H9 (cell line): ENCODE measurements at regions not wholly inside any gene's neighbourhood (a gene's known extent, or its start where the extent isn't known, plus 50 kb on each side); places are given as distances from the start of the nearest gene placed in this dataset.

Experiments used
- DNase-seq: peaks from one replicate; pipeline ENCODE4 v3.0.0-alpha.2; 2017
- H2AFZ ChIP-seq: one replicate; pipeline ENCODE4 v1.6.1; 2013; ENCODE audit warnings: mild to moderate bottlenecking, low read length, control low read depth, moderate library complexity
- H2AK5ac ChIP-seq: 2 replicates; pipeline ENCODE4 v1.6.1; 2013; ENCODE audit warnings: low read length, control low read depth, mixed read lengths; ENCODE audit not compliant: insufficient read length
- H2BK120ac ChIP-seq: one replicate; pipeline ENCODE4 v1.6.1; 2013; ENCODE audit warnings: low read depth, mild to moderate bottlenecking, low read length, control low read depth, inconsistent platforms; ENCODE audit not compliant: poor library complexity, severe bottlenecking
- H2BK12ac ChIP-seq: 2 replicates; pipeline ENCODE4 v1.6.1; 2013; ENCODE audit warnings: low read length, control low read depth, mixed read lengths, low read depth; ENCODE audit not compliant: insufficient read length
- H2BK15ac ChIP-seq: 2 replicates; pipeline ENCODE4 v1.6.1; 2013; ENCODE audit warnings: low read depth, low read length, control low read depth
- H2BK20ac ChIP-seq: one replicate; pipeline ENCODE4 v1.6.1; 2013; ENCODE audit warnings: low read depth, mild to moderate bottlenecking, low read length, control low read depth, inconsistent platforms; ENCODE audit not compliant: poor library complexity, severe bottlenecking
- H2BK5ac ChIP-seq: 2 replicates; pipeline ENCODE4 v1.6.1; 2013; ENCODE audit warnings: low read length, control low read depth, mixed read lengths; ENCODE audit not compliant: insufficient read length
- H3K14ac ChIP-seq: 2 replicates; pipeline ENCODE4 v1.6.1; 2013; ENCODE audit warnings: low read length, control low read depth; ENCODE audit not compliant: insufficient read depth
- H3K18ac ChIP-seq: 2 replicates; pipeline ENCODE4 v1.6.1; 2013; ENCODE audit warnings: low read depth, mild to moderate bottlenecking, mixed read lengths, low read length, control low read depth; ENCODE audit not compliant: insufficient read length
- H3K23ac ChIP-seq: 2 replicates; pipeline ENCODE4 v1.6.1; 2013; ENCODE audit warnings: low read length, control low read depth, mixed read lengths, low read depth; ENCODE audit not compliant: insufficient read length
- H3K23me2 ChIP-seq: 2 replicates; pipeline ENCODE4 v1.6.1; 2013; ENCODE audit warnings: low read depth, mild to moderate bottlenecking, mixed read lengths, low read length, control low read depth; ENCODE audit not compliant: insufficient read length, poor library complexity, severe bottlenecking
- H3K27ac ChIP-seq: 2 replicates; pipeline ENCODE4 v1.5.1; 2013; ENCODE audit warnings: low read length, control low read depth, mixed read lengths, low read depth; ENCODE audit not compliant: insufficient read length
- H3K27me3 ChIP-seq: 2 replicates; pipeline ENCODE4 v1.6.1; 2013; ENCODE audit warnings: low read length, control low read depth, inconsistent platforms; ENCODE audit not compliant: insufficient read depth
- H3K4ac ChIP-seq: 2 replicates; pipeline ENCODE4 v1.6.1; 2013; ENCODE audit warnings: low read depth, mild to moderate bottlenecking, control low read depth, inconsistent platforms, low read length, moderate library complexity
- H3K4me1 ChIP-seq: 2 replicates; pipeline ENCODE4 v1.6.1; 2013; ENCODE audit warnings: low read length, control low read depth, inconsistent platforms; ENCODE audit not compliant: insufficient read depth
- H3K4me2 ChIP-seq: 2 replicates; pipeline ENCODE4 v1.6.1; 2013; ENCODE audit warnings: low read length, control low read depth, mixed read lengths; ENCODE audit not compliant: insufficient read length, insufficient read depth
- H3K56ac ChIP-seq: 2 replicates; pipeline ENCODE4 v1.6.1; 2013; ENCODE audit warnings: low read depth, mild to moderate bottlenecking, mixed read lengths, low read length, control low read depth; ENCODE audit not compliant: insufficient read length
- H3K79me1 ChIP-seq: 2 replicates; pipeline ENCODE4 v1.6.1; 2013; ENCODE audit warnings: low read depth, mild to moderate bottlenecking, moderate library complexity, low read length, control low read depth, inconsistent platforms; ENCODE audit not compliant: insufficient read depth, poor library complexity, severe bottlenecking
- H3K79me2 ChIP-seq: 2 replicates; pipeline ENCODE4 v1.6.1; 2013; ENCODE audit warnings: low read length, control low read depth, inconsistent platforms; ENCODE audit not compliant: insufficient read depth
- H3K9ac ChIP-seq: 2 replicates; pipeline ENCODE4 v1.6.1; 2013; ENCODE audit warnings: low read length, control low read depth, mixed read lengths; ENCODE audit not compliant: insufficient read length; ENCODE audit errors: extremely low read depth
- H3K9me3 ChIP-seq: one replicate; pipeline ENCODE4 v1.6.1; 2013; ENCODE audit warnings: low read depth, low read length, inconsistent platforms; ENCODE audit not compliant: control insufficient read depth
- H3T11ph ChIP-seq: one replicate; pipeline ENCODE4 v1.6.1; 2013; ENCODE audit warnings: mild to moderate bottlenecking, low read length, control low read depth, inconsistent platforms
- H4K20me1 ChIP-seq: one replicate; pipeline ENCODE4 v1.6.1; 2013; ENCODE audit not compliant: control insufficient read depth, insufficient read length, insufficient read depth
- H4K5ac ChIP-seq: 2 replicates; pipeline ENCODE4 v1.6.1; 2013; ENCODE audit warnings: low read depth, mild to moderate bottlenecking, mixed read lengths, low read length, control low read depth; ENCODE audit not compliant: insufficient read length
- H4K8ac ChIP-seq: replicated peaks from 2 replicates; pipeline ENCODE4 v1.6.1; 2013; ENCODE audit warnings: low read length, control low read depth, mixed read lengths, low read depth; ENCODE audit not compliant: insufficient read length
- H4K91ac ChIP-seq: 2 replicates; pipeline ENCODE4 v1.6.1; 2013; ENCODE audit warnings: low read depth, mild to moderate bottlenecking, moderate library complexity, mixed read lengths, low read length, control low read depth; ENCODE audit not compliant: insufficient read length
- H3K27ac Mint-ChIP-seq, 3 experiments: 2 replicates in 2 of 3; 3 replicates in 1 of 3; pipeline ENCODE4 v1.8.0; 2020 to 2021; ENCODE audit warnings: mixed read lengths in 3 of 3, mild to moderate bottlenecking in 1 of 3, moderate library complexity in 1 of 3
- H3K27me3 Mint-ChIP-seq: 2 replicates; pipeline ENCODE4 v1.8.0; 2021; ENCODE audit warnings: low read depth, mild to moderate bottlenecking, moderate library complexity, mixed read lengths
- H3K36me3 Mint-ChIP-seq, 3 experiments: 2 replicates in 2 of 3; 3 replicates in 1 of 3; pipeline ENCODE4 v1.8.0; 2020 to 2021; ENCODE audit warnings: low read depth in 3 of 3, mixed read lengths in 3 of 3; ENCODE audit not compliant: insufficient read depth in 1 of 3
- H3K4me1 Mint-ChIP-seq, 2 experiments: 2 replicates each; pipeline ENCODE4 v1.8.0; 2020; ENCODE audit warnings: mixed read lengths in 2 of 2
- H3K4me3 Mint-ChIP-seq, 2 experiments: 2 replicates in 1 of 2; 3 replicates in 1 of 2; pipeline ENCODE4 v1.8.0; 2020 to 2021; ENCODE audit warnings: mild to moderate bottlenecking in 2 of 2, mixed read lengths in 2 of 2, moderate library complexity in 1 of 2
- H3K9me3 Mint-ChIP-seq, 2 experiments: 2 replicates in 1 of 2; 3 replicates in 1 of 2; pipeline ENCODE4 v1.8.0; 2020; ENCODE audit warnings: mild to moderate bottlenecking in 2 of 2, mixed read lengths in 2 of 2, moderate library complexity in 1 of 2
- CTCF ChIP-seq: fragments of 200-600 bp; sonication (generic); conservative IDR thresholded peaks from 3 replicates; pipeline ENCODE4 v1.8.0; 2021; ENCODE audit warnings: antibody characterized with exemption, mild to moderate bottlenecking
- whole genome bisulfite sequencing: extraction: QIAGEN DNeasy Blood & Tissue Kit; methylation state at CpG from one replicate; pipeline ENCODE4 v1.1.7; 2013; ENCODE audit warnings: missing lambda C conversion rate, low lambda C conversion rate, mixed read lengths; ENCODE audit not compliant: insufficient read length; ENCODE audit errors: extremely low coverage; 5-methylcytosine and 5-hydroxymethylcytosine counted together

- Histone ChIP-seq H3K79me1 (no peaks in the 10 kb centered on the region), H3K4me1 (no peaks in the 10 kb centered on the region), H4K20me1 (no peaks in the 10 kb centered on the region), H2BK120ac (no peak overlapping the region), H2BK15ac (no peak overlapping the region), H3T11ph (no peak overlapping the region), H3K56ac (no peak overlapping the region), H3K79me2 (no peaks in the 10 kb centered on the region), H3K14ac (no peak overlapping the region), H3K23ac (no peak overlapping the region), H2AK5ac (no peak overlapping the region), H3K23me2 (no peaks in the 10 kb centered on the region), H4K8ac (no peak overlapping the region), H4K91ac (no peak overlapping the region), H2AFZ (no peak overlapping the region), H3K9ac (no peak overlapping the region), H2BK12ac (no peak overlapping the region), H2BK20ac (no peak overlapping the region), H3K27me3 (no peaks in the 10 kb centered on the region), H3K27ac (no peak overlapping the region), H4K5ac (no peak overlapping the region), H3K18ac (no peak overlapping the region), H2BK5ac (no peak overlapping the region), H3K9me3 (no peaks in the 10 kb centered on the region), H3K4ac (no peak overlapping the region), H3K4me2 (no peak overlapping the region)
- Mint-ChIP-seq H3K36me3 (no peaks in the 10 kb centered on the region), H3K9me3 (no peaks in the 10 kb centered on the region), H3K4me1 (peaks cover 7% of the 10 kb centered on the region in 2 experiments), H3K27ac (no peak overlapping the region), H3K27me3 (no peaks in the 10 kb centered on the region; the same call in 1 of the 2 replicates), H3K4me3 (no peak overlapping the region)
- no peak for TF ChIP-seq CTCF
- no CpG with 5 or more reads among the region's 4 CpGs for WGBS
- DNase-seq = no peak
These were observed 181.9 kb upstream of the DLGAP1 start for GRCh38 chr18:4636967-4637366.
